CD4-positive, alpha-beta T cell treated with Interleukin-12 subunit alpha and Interleukin-12 subunit beta, for 1 hour (primary cell): ENCODE measurements at regions not wholly inside any gene's neighbourhood (a gene's known extent, or its start where the extent isn't known, plus 50 kb on each side); places are given as distances from the start of the nearest gene placed in this dataset.

Source experiments
- DNase-seq: peaks from one replicate; pipeline ENCODE4 v3.0.0-alpha.2; 2020

DNA sequence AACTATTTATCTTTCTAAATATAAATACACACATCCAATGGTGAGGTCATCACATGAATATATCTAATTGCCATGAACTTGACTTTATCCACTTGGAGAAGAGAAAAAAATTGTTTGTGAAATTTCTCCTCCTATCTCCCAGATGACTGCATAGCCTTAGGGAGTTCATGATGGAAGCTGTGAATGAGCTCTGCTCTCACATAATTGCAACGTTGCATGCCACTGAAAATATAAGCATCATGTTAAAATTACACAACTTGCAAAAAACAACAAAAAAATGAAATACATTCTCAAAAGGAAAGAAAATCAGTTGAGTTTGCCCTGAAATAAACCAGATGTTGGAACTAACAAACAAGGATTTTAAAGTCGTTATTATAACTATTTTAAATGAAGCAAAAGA, 50.6 kb upstream of the OSR1 start:
- DNase-seq = no peak

DNA sequence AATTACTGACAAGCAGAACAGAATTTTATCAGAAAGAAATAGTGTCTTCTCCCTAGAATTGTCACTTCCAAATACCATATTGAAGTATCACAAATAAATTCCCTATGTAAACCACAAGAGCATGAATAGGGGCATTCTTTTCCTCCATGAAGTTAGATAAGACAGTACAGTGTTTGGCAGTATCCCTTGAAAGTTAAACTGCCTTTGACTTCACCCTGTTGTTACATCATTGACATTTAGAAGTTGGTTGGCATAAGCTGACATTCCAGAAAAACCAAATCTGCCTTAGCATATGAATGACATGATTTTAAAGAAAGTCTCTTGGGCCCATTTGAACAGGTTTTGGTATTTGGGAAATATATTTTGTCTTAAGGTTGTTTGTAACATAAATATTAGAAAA, 50.2 kb upstream of the OSR1 start:
- no peak for DNase-seq
